WTC11 (cell line): ENCODE measurements at regions not wholly inside any gene's neighbourhood (a gene's known extent, or its start where the extent isn't known, plus 50 kb on each side); places are given as distances from the start of the nearest gene placed in this dataset.
"Not testable (repeated sequence)": the region's sequence is repeated elsewhere in the genome, so short reads cannot be mapped to it uniquely, and the experiment has no call there.

Experiments
- ATF2 ChIP-seq: sonication (generic); formaldehyde crosslinking; IDR thresholded peaks from 2 replicates; pipeline ENCODE4 v1.8.1; 2022; ENCODE audit warnings: low read depth, missing genetic modification reagents, borderline replicate concordance
- CBFB ChIP-seq: sonication (generic); formaldehyde crosslinking; IDR thresholded peaks from 2 replicates; pipeline ENCODE4 v1.8.1; 2022; ENCODE audit warnings: mild to moderate bottlenecking, low read depth, missing genetic modification reagents
- CTCF ChIP-seq: fragments of 200-600 bp; IDR thresholded peaks from 2 replicates; pipeline ENCODE4 v1.8.0; 2022; ENCODE audit warnings: antibody characterized with exemption
- E2F5 ChIP-seq: sonication (generic); formaldehyde crosslinking; IDR thresholded peaks from 2 replicates; pipeline ENCODE4 v1.8.1; 2022; ENCODE audit warnings: mild to moderate bottlenecking, moderate library complexity, missing genetic modification reagents
- EMX1 ChIP-seq: fragments of 250-450 bp; sonication (Bioruptor Pico); IDR thresholded peaks from 2 replicates; pipeline ENCODE4 v1.8.0; 2021; ENCODE audit warnings: mild to moderate bottlenecking
- ESRRA ChIP-seq: sonication (generic); formaldehyde crosslinking; IDR thresholded peaks from 2 replicates; pipeline ENCODE4 v1.8.1; 2022; ENCODE audit warnings: mild to moderate bottlenecking, missing genetic modification reagents, borderline replicate concordance
- FOXJ3 ChIP-seq: sonication (generic); formaldehyde crosslinking; IDR thresholded peaks from 2 replicates; pipeline ENCODE4 v1.9.0; 2021; ENCODE audit warnings: missing genetic modification reagents, mild to moderate bottlenecking, borderline replicate concordance
- IRF1 ChIP-seq: sonication (generic); formaldehyde crosslinking; IDR thresholded peaks from 2 replicates; pipeline ENCODE4 v1.8.0; 2023; ENCODE audit warnings: missing genetic modification reagents
- MLX ChIP-seq: sonication (generic); formaldehyde crosslinking; IDR thresholded peaks from 2 replicates; pipeline ENCODE4 v1.8.1; 2023; ENCODE audit warnings: mild to moderate bottlenecking, missing genetic modification reagents, moderate library complexity
- PRDM15 ChIP-seq: sonication (generic); formaldehyde crosslinking; IDR thresholded peaks from 2 replicates; pipeline ENCODE4 v1.8.0; 2022; ENCODE audit warnings: missing genetic modification reagents
- ZBTB43 ChIP-seq: sonication (generic); formaldehyde crosslinking; IDR thresholded peaks from 2 replicates; pipeline ENCODE4 v1.8.1; 2023; ENCODE audit warnings: mild to moderate bottlenecking, missing genetic modification reagents
- ZNF263 ChIP-seq: sonication (generic); formaldehyde crosslinking; IDR thresholded peaks from 2 replicates; pipeline ENCODE4 v1.8.1; 2022; ENCODE audit warnings: low read depth, mild to moderate bottlenecking, moderate library complexity, missing genetic modification reagents

GRCh38 chr16:29335549-29335846, 71.0 kb downstream of the NPIPB11 start:
- TF ChIP-seq FOXJ3 (CRISPR knock-in tag); CTCF; MLX (CRISPR knock-in tag); E2F5; ATF2 (CRISPR knock-in tag); ZBTB43 (CRISPR knock-in tag); IRF1 (CRISPR knock-in tag); ESRRA (CRISPR knock-in tag); CBFB; PRDM15 (CRISPR knock-in tag); ZNF263; EMX1 (CRISPR knock-in tag): not testable (repeated sequence)
